ENCODE measurements at regions not wholly inside any gene's neighbourhood (a gene's known extent, or its start where the extent isn't known, plus 50 kb on each side); places are given as distances from the start of the nearest gene placed in this dataset.

GRCh38 chr2:116109471-116109870, 1667.0 kb downstream of the DPP10 start:
- ChIA-PET POLR2A (no interaction called here), CTCF (no interaction called here)
- ATAC-seq (no peak), FAIRE-seq (no peak), DNase-seq (ENCODE audit: low read depth in 1 of 2, low spot score in 1 of 2) (no peak)
- Histone ChIP-seq H3K27ac (no peak overlapping the region), H3K9me3 (0 out of 3 replicates have a peak, but pooled peaks cover 2% of the 10 kb centered on the region), H3K4me2 (no peak overlapping the region), H3K4me3 (no peak overlapping the region), H3K4me1 (no peaks in the 10 kb centered on the region)
- TF ChIP-seq CTCF (IDR thresholded peaks at IDR 0.05) (no peak), HOXA7 (CRISPR knock-in tag; IDR thresholded peaks at IDR 0.05) (no peak), HMGXB4 (CRISPR knock-in tag; IDR thresholded peaks at IDR 0.05; ENCODE audit: borderline replicate concordance) (no peak), SREBF2 (IDR thresholded peaks at IDR 0.05) (no peak)
- WGBS (ENCODE audit: missing lambda C conversion rate), result 3% methylated on average over 1 of the region's 1 CpG

GRCh38 chr2:116117845-116118244, 1675.4 kb downstream of the DPP10 start:
- Histone ChIP-seq H3K4me1 (no peaks in the 10 kb centered on the region), H3K27ac (no peak overlapping the region), H3K4me3 (no peak overlapping the region), H3K4me2 (no peak overlapping the region), H3K9me3 (no peaks in the 10 kb centered on the region)
- POLR2A ChIA-PET, result no interaction called here
- no peak for TF ChIP-seq MAZ (IDR thresholded peaks at IDR 0.05; ENCODE audit: borderline replicate concordance, low read depth, low read length)
- TF ChIP-seq HOXA7 (CRISPR knock-in tag; IDR thresholded peaks at IDR 0.05), result no peak
- no peak for TF ChIP-seq EP300 (IDR thresholded peaks at IDR 0.05)
- TF ChIP-seq RARB (CRISPR knock-in tag; IDR thresholded peaks at IDR 0.05), result no peak
- TF ChIP-seq HOXB5 (CRISPR knock-in tag; IDR thresholded peaks at IDR 0.05), result no peak
- no peak for TF ChIP-seq HOXB13 (CRISPR knock-in tag; IDR thresholded peaks at IDR 0.05; ENCODE audit: low read depth)
- TF ChIP-seq SMC3 (IDR thresholded peaks at IDR 0.05), result no peak
- no peak for TF ChIP-seq MYC (IDR thresholded peaks at IDR 0.05; ENCODE audit: borderline replicate concordance, low read length)
- TF ChIP-seq NPAS2 (CRISPR knock-in tag; IDR thresholded peaks at IDR 0.05; ENCODE audit: borderline replicate concordance), result no peak
- TF ChIP-seq JUN (IDR thresholded peaks at IDR 0.05), result no peak
- no peak for TF ChIP-seq NFE2L2 (conservative IDR thresholded peaks at IDR 0.05; ENCODE audit: low read length)
- TF ChIP-seq EHMT2 (IDR thresholded peaks at IDR 0.05; ENCODE audit: low read depth), result no peak
- no peak for TF ChIP-seq CEBPB (IDR thresholded peaks at IDR 0.05)
- no peak for TF ChIP-seq E2F6 (IDR thresholded peaks at IDR 0.05; ENCODE audit: borderline replicate concordance, low read depth)
- TF ChIP-seq BCL3 (IDR thresholded peaks at IDR 0.05), result no peak
- DNase-seq (ENCODE audit: low read depth in 1 of 2, low spot score in 1 of 2) (no peak), ATAC-seq (no peak), FAIRE-seq (no peak)
- WGBS (ENCODE audit: missing lambda C conversion rate), result 2% methylated on average over 1 of the region's 1 CpG
- CTCF ChIA-PET, result no interaction called here

GRCh38 chr2:116132833-116133232, 1681.7 kb upstream of the DDX18 start:
- CTCF ChIA-PET, result no interaction called here
- TF ChIP-seq ZFP36 (IDR thresholded peaks at IDR 0.05; ENCODE audit: borderline replicate concordance, partially characterized antibody), result no peak
- TF ChIP-seq POLR2A (IDR thresholded peaks at IDR 0.05; ENCODE audit: low read length), result no peak
- no peak for TF ChIP-seq ESRRA (IDR thresholded peaks at IDR 0.05; ENCODE audit: borderline replicate concordance, low read length)
- no peak for TF ChIP-seq E2F6 (IDR thresholded peaks at IDR 0.05; ENCODE audit: borderline replicate concordance, low read depth)
- TF ChIP-seq EHF (CRISPR knock-in tag; IDR thresholded peaks at IDR 0.05), result no peak
- no peak for TF ChIP-seq BHLHE40 (IDR thresholded peaks at IDR 0.05; ENCODE audit: low read depth, low read length)
- no peak for TF ChIP-seq HOXB13 (CRISPR knock-in tag; IDR thresholded peaks at IDR 0.05; ENCODE audit: low read depth)
- no peak for TF ChIP-seq SREBF2 (IDR thresholded peaks at IDR 0.05)
- no peak for TF ChIP-seq ZSCAN20 (CRISPR knock-in tag; IDR thresholded peaks at IDR 0.05)
- TF ChIP-seq TP53 (CRISPR knock-in tag; IDR thresholded peaks at IDR 0.05), result no peak
- TF ChIP-seq GATA3 (IDR thresholded peaks at IDR 0.05; ENCODE audit: borderline replicate concordance), result no peak
- no peak for TF ChIP-seq MAFK (IDR thresholded peaks at IDR 0.05; ENCODE audit: partially characterized antibody)
- no peak for TF ChIP-seq RCOR1 (IDR thresholded peaks at IDR 0.05; ENCODE audit: low read depth, low read length)
- TF ChIP-seq KDM1A (IDR thresholded peaks at IDR 0.05; ENCODE audit: low read depth), result no peak
- ATAC-seq (no peak), DNase-seq (ENCODE audit: low read depth in 1 of 2, low spot score in 1 of 2) (no peak), FAIRE-seq (no peak)
- 48% methylated on average over 10 of the region's 10 CpGs for whole genome bisulfite sequencing (ENCODE audit: missing lambda C conversion rate)
- H3K4me1 ChIP-seq, result no peaks in the 10 kb centered on the region
- H3K4me3 ChIP-seq, result no peak overlapping the region
- H3K4me2 ChIP-seq, result no peak overlapping the region
- H3K9me3 ChIP-seq, result peaks cover 2% of the 10 kb centered on the region; the same call in 1 of the 3 replicates
- H3K27ac ChIP-seq, result no peak overlapping the region
- POLR2A ChIA-PET, result no interaction called here

Measured in A549 (cell line).